Esophagus squamous epithelium (tissue), 5 donors: ENCODE measurements at regions not wholly inside any gene's neighbourhood (a gene's known extent, or its start where the extent isn't known, plus 50 kb on each side); places are given as distances from the start of the nearest gene placed in this dataset.

Experiments
- DNase-seq: peaks from one replicate; lab custom pipeline; 2025; lab: John Stamatoyannopoulos, UW
- H3K27ac ChIP-seq, 4 donors: fragments of 200-600 bp; sonication (generic); one replicate each; pipeline ENCODE4 v1.5.1; 2016 to 2019; ENCODE audit warnings: mild to moderate bottlenecking in 1 of 4
- H3K27me3 ChIP-seq, 4 donors: fragments of 200-600 bp; sonication (generic); 1 replicate in 3 of 4; 2 replicates in 1 of 4; pipeline versions ENCODE4 v1.5.1 to v1.6.0; 2017 to 2021; ENCODE audit warnings: antibody characterized with exemption in 1 of 4
- H3K36me3 ChIP-seq, 3 donors: fragments of 200-600 bp; sonication (generic); one replicate each; pipeline ENCODE4 v1.5.1; 2016 to 2019
- H3K4me1 ChIP-seq, 3 donors: fragments of 200-600 bp; sonication (generic); one replicate each; pipeline ENCODE4 v1.5.1; 2017 to 2019
- H3K4me3 ChIP-seq, 4 donors: fragments of 200-600 bp; sonication (generic); 1 replicate in 3 of 4; 2 replicates in 1 of 4; pipeline ENCODE4 v1.5.1; 2016 to 2019; ENCODE audit warnings: mild to moderate bottlenecking in 2 of 4, moderate library complexity in 1 of 4
- H3K9me3 ChIP-seq, 3 donors: fragments of 200-600 bp; sonication (generic); one replicate each; pipeline ENCODE4 v1.5.1; 2016 to 2019
- CTCF ChIP-seq, 6 experiments: fragments of 450-650 bp in 4 of 6; fragments of 200-600 bp in 2 of 6; sonication (generic) in 2 of 6; IDR thresholded peaks; one replicate each; pipeline ENCODE4 v1.5.1; 2016 to 2019; ENCODE audit warnings: antibody characterized with exemption in 6 of 6, mild to moderate bottlenecking in 4 of 6, moderate library complexity in 4 of 6
- POLR2A ChIP-seq, 4 donors: fragments of 450-650 bp; IDR thresholded peaks; one replicate each; pipeline ENCODE4 v1.6.1; 2017; ENCODE audit warnings: antibody characterized with exemption in 4 of 4, mild to moderate bottlenecking in 4 of 4, moderate library complexity in 3 of 4
- WGBS, 2 donors: methylation state at CpG; one replicate each; pipeline ENCODE4 v1.1.5; 2018; 5-methylcytosine and 5-hydroxymethylcytosine counted together
- intact Hi-C: fragments of 100-400 bp; cut with DNase I; formaldehyde crosslinking; loops from one replicate; pipeline ENCODE4 v1.15.0; 2022
- donor health status: DM: yes; HTN: yes; CAD: no.

- intact Hi-C loops, result no loop called here
- Histone ChIP-seq H3K27me3 (peaks cover 0 to 19% (median 0%) of the 10 kb centered on the region in 4 donors), H3K4me1 (no peaks in the 10 kb centered on the region), H3K36me3 (no peaks in the 10 kb centered on the region), H3K9me3 (no peaks in the 10 kb centered on the region), H3K27ac (no peak overlapping the region), H3K4me3 (no peak overlapping the region)
- WGBS, 2 donors, result 92 to 94% methylated on average over 1 of the region's 1 CpG
- TF ChIP-seq POLR2A (IDR thresholded peaks at IDR 0.05) (no peak), CTCF (IDR thresholded peaks at IDR 0.05) (no peak)
- DNase-seq, result no peak
These were observed 1035.4 kb upstream of the ZEB2 start for GRCh38 chr2:145555360-145555759.

GRCh38 chr2:145551686-145552085, 1031.8 kb upstream of the ZEB2 start:
- Histone ChIP-seq H3K27me3 (peaks cover 0 to 3% (median 0%) of the 10 kb centered on the region in 4 donors), H3K36me3 (no peaks in the 10 kb centered on the region), H3K4me3 (no peak overlapping the region), H3K27ac (no peak overlapping the region), H3K4me1 (no peaks in the 10 kb centered on the region), H3K9me3 (no peaks in the 10 kb centered on the region)
- intact Hi-C loops, result no loop called here
- DNase-seq, result no peak
- 39 to 49% methylated on average over 2 of the region's 2 CpGs for WGBS, 2 donors
- no peak for TF ChIP-seq CTCF (IDR thresholded peaks at IDR 0.05)
- no peak for TF ChIP-seq POLR2A (IDR thresholded peaks at IDR 0.05)

GRCh38 chr2:145548479-145548878, 1028.6 kb upstream of the ZEB2 start:
- Histone ChIP-seq H3K27me3 (no peaks in the 10 kb centered on the region), H3K36me3 (no peaks in the 10 kb centered on the region), H3K4me1 (no peaks in the 10 kb centered on the region), H3K9me3 (no peaks in the 10 kb centered on the region), H3K27ac (no peak overlapping the region), H3K4me3 (no peak overlapping the region)
- no peak for TF ChIP-seq POLR2A (IDR thresholded peaks at IDR 0.05)
- TF ChIP-seq CTCF (IDR thresholded peaks at IDR 0.05), result no peak
- intact Hi-C loops, result no loop called here
- DNase-seq, result no peak
- WGBS, 2 donors, result 79 to 86% methylated on average over 8 of the region's 8 CpGs

GRCh38 chr2:145547620-145548019, 1027.7 kb upstream of the ZEB2 start:
- Histone ChIP-seq H3K4me1 (no peaks in the 10 kb centered on the region), H3K27ac (no peak overlapping the region), H3K4me3 (no peak overlapping the region), H3K27me3 (no peaks in the 10 kb centered on the region), H3K36me3 (no peaks in the 10 kb centered on the region), H3K9me3 (no peaks in the 10 kb centered on the region)
- TF ChIP-seq POLR2A (IDR thresholded peaks at IDR 0.05) (no peak), CTCF (IDR thresholded peaks at IDR 0.05) (no peak)
- WGBS, 2 donors, result 51 to 69% methylated on average over 4 of the region's 4 CpGs
- no peak for DNase-seq
- intact Hi-C loops, result no loop called here

GRCh38 chr2:145546091-145546490, 1026.2 kb upstream of the ZEB2 start:
- H3K27me3 ChIP-seq, result no peaks in the 10 kb centered on the region
- TF ChIP-seq CTCF (IDR thresholded peaks at IDR 0.05) (no peak), POLR2A (IDR thresholded peaks at IDR 0.05) (no peak)
- no peak for DNase-seq
- H3K27ac ChIP-seq, result no peak overlapping the region
- H3K9me3 ChIP-seq, result no peaks in the 10 kb centered on the region
- no peaks in the 10 kb centered on the region for H3K4me1 ChIP-seq
- intact Hi-C loops, result no loop called here
- no peaks in the 10 kb centered on the region for H3K36me3 ChIP-seq
- no peak overlapping the region for H3K4me3 ChIP-seq
- WGBS, 2 donors, result 54 to 71% methylated on average over 2 of the region's 2 CpGs
